ENCODE measurements at regions not wholly inside any gene's neighbourhood (a gene's known extent, or its start where the extent isn't known, plus 50 kb on each side); places are given as distances from the start of the nearest gene placed in this dataset.
"Not testable (repeated sequence)": the region's sequence is repeated elsewhere in the genome, so short reads cannot be mapped to it uniquely, and the experiment has no call there.

DNA sequence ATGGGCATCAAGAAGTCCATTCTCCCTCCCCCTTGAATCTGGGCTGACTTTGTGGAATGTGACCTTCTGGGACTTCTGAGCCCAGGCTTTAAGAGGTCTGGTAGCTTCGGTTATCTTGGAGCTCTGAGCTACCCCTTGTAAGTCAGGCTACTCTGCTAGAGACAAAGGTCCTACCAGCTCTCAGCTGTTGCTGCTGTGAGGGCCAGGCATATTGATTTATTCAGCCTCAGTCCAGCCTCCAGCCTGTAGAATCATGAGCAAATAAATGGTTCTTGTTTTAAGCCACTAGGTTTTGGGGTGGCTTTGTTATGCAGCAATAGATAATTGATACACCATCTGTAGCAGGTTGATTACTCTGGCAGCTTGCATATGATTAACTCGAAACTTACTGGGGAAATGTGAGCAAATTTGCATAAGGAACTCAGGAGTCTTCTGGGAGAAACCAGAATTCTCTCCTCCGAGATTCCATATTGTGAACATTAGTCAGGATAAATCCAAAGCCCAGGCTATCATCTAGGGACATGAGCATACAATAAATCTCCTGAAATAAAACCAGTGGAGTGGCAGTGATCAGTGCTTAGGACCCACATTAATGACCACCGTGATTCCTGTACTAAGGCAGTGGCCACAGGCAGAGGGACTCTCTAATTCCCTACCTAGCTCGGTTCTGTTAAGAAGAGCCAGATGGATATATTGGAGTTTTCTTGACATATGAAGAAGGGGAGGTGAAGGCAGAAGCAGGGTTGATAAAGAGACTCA, 336.1 kb downstream of the CDC5L start:
- no peak for DNase-seq

DNA sequence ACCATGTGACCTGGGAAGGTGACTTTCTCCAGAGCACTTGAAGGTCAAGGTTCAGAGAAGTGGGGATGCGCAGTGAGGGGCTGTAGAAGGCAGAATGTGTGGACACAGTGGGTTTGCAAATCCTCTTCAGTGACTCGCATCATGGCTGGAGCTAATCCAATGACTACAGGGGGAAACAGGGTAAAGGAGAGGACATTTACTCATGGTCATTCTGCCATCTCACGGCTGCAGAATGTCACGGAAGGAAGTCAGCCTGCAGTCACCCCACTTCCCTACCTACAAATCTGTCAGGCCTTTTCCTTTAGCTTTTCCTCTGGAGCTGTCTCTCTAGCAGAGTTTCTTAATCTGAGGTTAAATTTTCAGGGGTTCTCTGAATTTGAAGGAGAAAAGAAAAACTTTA, 337.6 kb downstream of the CDC5L start:
- no peak for DNase-seq

DNA sequence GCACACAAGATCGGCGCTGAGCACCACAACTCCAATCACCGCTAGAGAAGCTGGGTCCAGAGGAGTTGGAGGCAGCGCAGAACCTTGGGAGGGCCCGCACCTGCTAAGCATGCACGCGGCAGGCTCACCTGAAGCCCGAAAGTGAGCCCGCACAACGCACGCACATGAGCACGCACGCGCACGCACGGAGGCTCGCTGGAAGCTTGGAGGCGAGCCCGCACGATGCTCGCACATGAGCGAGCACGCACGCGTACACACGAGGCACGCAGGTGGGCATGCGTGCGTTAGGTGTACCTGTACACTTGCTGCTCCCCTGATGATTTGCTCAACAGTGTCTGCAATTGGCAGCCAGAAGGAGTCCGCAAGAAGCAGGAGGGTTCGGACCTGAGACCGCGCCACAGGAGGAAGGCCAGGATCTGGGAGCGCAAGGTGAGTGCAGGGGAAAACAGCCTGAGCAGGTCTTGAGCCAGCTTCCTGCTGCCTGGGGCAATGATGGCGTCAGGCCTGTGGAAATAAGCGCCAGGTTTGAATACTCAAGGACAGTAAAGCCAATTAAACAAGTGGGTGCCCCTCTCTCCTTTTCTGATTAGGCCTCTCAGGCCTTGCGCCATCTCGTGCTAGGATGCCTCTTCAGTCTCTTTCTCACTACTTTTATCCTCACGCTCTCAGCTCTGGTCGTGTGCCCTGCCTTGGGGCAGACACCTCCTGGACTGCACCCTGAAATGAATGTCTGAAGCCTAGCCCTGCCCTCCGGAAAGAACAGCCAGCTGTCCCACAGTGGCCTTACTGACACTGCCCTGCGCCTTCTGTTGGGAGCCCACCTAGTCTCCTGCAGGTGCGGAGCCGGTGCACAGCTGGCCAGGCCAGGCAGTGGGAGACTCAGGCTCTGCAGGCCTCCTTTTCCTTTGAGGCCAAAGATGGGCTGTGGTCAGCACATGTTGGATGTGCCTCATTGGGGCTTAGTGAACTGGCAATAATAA, 340.4 kb downstream of the CDC5L start:
- DNase-seq = no peak

DNA sequence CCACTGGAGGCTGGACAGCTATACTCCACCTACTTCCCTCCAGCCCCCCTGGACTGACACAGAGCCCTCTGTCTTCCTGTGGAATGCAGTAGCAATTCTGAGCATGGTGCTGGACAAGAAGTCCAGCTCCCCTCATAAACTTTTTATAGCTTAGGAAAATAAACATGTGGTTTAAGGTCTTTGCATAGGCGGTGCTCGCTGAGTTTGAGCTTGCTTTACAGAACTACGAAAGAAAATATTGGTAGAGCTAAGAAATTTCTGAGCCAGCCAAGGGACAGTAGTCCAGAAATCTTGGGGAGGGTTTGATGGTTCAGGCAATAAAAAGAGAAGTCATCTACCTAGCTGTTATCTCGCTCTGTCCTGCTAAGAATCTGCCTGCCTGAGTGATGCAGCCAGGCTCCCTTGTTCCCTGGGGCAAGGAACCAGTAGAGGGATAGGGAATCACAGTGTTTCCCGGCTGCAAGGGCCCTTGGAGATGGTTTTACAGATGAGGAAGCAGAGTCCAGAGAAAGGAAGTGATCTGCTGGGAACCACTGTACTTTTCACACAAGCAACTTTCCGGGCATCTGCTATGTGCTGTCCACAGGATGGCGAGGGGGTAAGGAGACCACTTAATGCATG, 343.4 kb downstream of the CDC5L start:
- DNase-seq = no peak

DNA sequence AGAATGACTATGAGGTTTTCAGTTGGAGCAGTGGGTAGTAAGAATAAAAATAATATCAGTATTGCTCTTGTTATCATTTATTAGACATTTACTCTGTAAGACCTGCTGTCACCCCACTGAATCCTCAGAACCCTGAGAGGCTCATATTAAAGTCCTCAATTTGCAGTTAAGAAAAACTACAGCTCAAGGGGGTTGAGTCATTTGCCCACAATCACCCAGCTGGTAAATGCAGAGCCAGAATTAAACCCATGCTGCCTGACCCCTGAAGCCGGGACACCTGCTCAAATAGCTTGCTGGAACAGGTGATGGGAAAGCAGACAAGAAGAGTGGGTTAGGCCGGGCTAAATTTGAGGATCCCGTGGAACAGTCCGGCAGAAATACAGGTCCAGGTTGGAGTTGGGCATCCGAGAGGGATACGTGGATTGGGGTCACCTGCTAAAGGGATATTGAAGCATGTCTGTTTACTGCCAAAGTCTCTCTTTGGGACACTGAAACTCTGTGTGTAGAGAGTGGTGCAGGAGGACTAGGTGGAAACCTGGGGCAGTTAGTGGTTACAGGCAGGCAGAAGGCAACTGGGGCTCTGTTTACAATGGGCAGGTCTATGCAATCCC, 344.1 kb downstream of the CDC5L start:
- DNase-seq = no peak

DNA sequence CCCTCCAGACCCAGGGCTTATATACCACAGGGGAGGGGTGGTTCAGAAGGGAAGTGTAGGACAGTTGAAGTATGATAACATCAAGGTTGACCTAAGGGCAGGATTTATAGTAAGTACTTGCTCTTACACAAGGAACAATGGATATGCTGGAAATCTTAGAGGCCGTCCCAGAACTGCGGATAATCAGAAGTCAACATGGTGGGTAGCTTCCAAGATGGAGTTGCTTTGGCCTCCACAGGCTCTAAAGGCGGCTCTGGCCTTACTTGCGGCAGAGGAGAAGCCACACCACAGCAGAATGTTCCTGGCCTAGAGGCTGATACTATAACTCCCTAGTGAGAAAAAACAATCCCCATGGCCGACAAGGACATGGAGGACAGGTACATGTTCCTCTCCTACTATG, 344.7 kb downstream of the CDC5L start:
- no peak for DNase-seq

DNA sequence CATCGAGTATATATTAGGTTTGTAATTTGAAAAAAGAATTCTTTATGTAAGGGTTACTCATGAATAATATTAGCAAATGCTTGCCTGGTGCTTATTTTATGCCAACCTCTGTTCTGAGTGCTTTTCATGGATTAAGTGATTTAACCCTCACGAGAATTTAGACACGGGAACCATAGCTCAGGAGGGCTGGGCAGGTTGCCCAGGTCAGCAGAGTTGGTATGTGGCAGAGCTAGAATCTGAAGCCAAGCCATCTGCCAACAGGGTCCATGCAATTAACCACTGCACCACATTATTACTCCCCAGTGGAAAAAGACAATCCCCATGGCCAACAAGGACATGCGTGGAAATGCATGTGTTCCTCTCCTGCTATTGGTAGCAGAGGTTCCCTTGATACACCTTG, 345.6 kb downstream of the CDC5L start:
- no peak for DNase-seq

DNA sequence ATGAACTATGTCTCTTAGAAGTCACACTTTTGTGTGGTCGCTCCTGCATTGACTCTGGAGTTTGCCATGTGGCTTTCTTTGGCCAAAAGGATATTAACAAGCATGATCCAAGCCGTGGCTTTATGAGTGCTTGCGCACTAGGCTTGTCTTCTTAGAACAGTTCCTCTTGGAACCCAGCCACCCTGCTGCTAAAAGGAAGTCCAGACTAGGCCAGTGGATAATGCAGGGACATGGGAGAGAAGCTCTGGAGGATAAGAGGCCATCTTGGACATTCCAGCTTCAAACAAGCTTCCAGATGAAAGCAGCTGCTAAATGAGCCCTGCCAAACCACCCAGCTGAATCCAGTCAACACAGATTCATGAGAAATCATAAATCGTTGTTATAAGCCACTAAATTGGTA, 346.4 kb downstream of the CDC5L start:
- DNase-seq = no peak

DNA sequence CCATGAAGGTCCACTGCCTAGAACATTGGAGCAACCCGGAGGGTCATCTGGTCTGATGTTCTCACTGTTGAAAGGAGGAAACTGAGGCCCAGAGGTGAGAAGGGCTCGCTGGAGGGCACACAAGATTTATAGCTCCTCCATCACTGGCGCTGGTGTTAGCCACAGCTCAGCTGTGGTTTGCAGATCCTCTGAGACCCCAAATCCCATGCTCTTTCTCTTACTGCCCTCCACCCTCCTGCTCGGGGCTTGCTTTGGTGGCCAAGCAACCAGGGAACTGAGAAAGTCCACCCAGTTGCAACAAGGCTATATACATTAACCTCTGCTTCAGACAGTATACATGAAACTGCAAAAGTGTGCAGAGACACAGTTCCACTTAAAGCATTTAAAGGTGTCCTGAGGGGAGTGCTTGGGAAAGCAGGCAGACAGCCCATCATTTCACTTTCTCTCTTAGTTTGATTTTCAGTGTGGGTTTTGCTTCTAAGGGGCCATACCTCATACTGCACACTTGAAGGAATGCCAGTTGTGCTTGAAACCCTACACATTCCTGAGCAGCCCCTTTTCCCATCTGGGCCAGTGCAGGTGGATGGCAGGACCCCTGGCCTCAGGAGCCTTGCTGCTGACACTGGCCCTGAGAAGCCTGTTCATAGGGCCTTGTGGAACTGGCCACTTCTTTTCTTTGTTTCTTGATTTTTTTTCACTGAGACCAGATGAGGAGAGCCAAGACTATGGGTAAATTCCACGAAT, 347.6 kb downstream of the CDC5L start:
- DNase-seq = no peak

DNA sequence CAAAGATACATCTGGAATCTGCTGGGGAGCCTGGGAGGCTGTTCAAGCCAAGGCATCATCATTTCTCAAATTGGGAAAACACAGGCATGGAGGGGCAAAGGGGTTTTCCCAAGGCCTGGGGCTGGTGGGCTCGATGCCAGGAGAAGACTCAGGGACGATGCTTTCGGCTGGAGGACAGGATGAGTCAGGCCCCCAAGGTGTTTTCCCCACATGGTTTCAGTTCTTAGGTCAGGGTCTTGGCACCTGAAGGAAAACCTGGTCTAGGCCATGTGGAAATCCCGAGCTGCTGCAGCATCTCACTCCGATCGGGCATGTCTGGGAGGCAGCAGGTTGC, 348.1 kb downstream of the CDC5L start:
- no peak for DNase-seq

DNA sequence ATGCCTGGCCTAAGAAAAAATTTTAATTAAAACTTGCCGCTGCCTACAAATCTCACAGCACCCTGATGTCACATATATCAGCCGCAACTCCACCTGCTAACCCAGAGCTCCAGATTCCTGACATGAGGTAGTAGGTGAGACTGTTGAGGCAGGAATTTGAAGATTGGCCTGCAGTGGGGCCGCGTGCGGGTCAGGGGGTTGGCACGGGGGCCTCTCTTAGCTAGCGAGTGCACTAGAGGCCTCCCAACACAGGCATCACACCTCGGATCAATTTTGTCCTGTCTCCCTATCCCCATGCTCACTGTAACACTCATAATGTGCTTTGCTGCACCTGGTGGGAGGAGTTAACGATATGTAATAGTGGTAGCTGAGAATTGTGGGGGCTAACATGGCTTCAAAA, 349.8 kb downstream of the CDC5L start:
- DNase-seq = no peak

DNA sequence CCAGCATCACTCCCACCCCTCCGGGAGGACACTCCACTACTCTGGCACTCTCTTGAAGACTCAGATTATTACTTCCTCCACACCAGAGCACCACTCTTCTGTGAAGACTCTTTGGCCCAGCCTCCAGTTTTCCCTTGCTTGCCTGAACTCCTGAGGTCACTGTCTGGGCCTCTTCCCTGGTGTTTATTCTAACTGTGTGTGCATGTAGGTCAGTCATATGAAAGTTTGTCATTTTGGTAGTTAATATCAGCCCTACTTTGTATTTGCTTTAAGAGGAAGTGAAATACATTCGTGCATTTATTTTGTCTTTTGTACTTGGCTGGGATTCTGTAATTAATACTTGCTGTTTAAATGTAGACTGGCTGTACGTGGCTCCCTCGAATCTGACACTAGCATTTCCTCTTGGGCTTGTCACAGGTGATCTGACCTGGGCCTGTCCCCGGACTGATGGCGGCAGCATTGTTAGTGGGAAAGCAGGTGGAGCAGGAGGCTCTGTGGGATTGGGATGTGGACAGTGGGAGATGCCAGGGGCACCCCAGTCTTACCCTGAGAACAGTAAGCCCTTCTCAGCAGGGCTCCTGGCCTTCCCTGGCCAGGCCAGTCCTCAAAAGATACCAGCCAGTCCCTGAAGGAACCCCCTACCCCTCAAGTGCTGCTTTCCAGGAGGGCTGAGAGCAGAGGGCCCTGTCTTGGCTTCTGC, 350.5 kb downstream of the CDC5L start:
- DNase-seq = no peak

DNA sequence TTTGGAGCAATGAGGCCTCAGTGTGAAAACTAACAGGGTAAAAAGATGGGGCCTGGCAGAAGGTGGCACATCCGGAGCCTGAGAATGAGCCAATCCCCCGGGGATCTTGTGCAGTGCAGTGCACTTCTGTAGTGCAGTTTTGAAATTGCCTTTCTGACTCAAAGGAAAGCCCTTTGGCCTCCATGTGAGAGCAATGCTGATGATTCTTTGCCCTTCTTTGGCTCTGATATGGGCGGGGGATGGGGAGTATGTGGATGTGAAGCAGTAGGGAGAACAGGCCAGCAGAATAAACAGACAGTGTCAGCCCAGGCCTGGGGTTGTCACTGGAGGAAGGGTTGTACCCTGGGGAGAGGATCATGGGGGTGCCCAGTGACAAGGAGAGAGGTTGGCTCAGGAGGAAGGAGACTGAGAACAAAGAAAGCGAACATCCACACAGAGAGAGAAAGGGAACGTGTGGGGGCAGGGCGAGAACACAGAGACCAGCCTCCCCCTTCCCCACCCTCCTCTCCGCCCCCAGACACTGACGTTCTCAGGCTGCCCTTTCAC, 351.2 kb downstream of the CDC5L start:
- DNase-seq = no peak

DNA sequence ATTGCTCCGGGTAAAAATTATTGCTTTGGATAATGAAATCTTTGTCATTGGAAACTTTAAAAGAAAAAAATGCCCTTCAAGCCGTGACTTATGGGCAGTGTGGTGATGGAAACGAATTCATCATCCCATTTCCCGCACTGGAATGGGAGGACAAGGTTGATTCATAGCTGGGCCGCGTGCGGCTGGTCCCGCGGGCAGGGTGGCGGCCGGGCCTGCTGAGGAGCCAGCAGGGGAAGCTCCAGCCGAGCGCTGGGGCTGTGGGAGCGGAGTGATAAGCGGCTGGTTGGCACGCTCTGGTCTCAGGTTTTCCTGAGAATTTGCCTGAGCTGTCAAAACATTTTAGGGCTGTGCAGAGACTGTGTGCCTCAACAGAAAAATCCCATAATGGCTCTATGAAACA, 351.7 kb downstream of the CDC5L start:
- DNase-seq = no peak

DNA sequence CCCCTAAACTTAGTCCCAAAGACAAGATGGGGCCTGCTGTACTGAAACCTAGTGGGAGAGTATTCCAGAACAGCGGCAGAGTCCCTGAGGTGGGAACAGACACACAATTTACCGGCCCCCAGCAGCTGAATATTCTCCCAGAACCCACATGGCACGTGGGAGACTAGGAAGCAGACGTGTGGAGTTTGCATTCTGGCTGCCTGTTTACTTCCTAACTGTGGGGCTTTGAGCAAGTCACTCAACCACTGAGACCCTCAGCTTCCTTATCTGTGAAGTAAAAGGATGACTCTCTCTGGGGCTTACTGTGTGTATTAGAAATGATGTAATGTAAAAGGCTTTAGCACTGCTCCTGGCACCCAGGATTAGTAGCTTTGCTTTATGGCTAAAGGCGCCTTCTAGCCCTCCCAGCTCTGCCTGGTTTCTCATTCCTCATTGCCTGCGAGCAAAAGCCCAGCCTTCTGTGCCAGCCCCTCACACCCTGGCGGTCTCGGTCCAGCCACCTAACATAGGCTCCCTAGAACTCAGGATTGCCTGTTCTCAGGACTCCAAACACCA, 353.1 kb downstream of the CDC5L start:
- DNase-seq = no peak

DNA sequence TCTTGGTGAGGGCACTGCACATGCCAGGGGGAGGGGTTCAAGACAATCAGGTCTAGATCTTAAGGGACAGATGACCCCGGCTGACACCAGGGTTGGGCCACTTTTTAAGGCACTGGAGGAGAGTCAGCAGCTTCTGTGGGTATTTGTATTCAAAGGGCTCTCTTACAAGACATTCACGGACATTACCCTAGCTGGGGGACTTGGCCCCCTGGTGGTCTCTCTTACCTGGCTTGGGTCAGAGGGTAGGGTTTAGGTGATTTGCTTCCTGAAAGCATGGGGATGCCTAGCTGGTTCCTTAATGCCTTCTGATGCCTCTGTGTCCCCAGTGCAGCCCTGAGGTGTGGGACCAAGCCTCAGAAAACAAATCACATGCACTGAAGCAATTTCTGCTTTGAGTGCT, 354.7 kb downstream of the CDC5L start:
- no peak for DNase-seq

DNA sequence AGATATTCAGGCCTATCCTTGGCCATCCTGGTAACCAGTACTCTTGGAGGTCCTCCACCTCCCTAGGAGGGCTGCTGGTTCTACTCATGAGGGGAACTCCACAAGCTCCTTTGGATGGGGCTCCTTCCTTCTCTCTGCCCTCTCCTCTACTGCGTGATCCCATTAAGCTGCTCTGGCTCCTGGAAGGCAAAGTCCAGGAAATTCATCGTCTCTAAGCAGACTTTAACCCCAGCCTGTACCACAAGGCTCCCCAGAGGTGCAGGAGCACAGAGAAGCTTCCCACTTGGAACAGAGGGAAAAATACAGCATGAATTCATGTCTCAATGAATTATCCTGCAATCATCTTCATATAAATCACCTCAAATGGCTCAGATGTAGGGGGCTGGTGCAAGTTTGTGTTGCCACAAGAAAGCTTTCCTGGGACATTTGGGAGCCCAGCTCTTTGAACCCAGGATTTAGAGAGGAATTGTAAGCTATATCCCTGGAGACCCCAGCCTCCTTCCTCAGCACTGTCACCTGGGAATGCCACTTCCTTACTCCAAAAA, 355.4 kb downstream of the CDC5L start:
- DNase-seq = no peak

DNA sequence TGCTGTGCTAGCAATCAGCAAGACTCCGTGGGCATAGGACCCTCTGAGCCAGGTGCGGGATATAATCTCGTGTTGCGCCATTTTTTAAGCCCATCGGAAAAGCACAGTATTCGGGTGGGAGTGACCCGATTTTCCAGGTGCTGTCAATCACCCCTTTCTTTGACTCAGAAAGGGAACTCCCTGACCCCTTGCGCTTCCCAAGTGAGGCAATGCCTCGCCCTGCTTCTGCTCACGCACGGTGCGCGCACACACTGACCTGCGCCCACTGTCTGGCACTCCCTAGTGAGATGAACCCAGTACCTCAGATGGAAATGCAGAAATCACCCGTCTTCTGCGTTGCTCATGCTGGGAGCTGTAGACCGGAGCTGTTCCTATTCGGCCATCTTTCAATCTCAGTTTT, 372.6 kb downstream of the CDC5L start:
- DNase-seq = not testable (repeated sequence)

DNA sequence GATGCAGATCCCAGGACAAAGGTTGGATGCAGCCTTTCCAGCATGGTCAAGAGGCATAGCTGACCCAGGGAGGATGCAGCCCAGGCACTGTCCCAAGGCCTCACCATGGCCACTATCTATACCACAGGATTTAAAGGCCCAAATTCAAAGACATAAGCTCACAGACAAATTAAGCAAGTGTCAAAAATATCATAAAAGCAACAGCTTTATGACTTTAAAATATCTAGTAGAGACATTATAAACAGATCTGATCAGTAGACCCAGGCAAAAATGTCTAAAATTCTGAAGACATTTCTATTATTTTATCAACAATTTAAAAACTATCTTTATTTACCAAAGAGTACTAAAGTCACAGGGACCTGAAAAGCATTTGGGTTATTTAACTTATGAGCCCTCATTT, 373.5 kb downstream of the CDC5L start:
- no peak for DNase-seq

DNA sequence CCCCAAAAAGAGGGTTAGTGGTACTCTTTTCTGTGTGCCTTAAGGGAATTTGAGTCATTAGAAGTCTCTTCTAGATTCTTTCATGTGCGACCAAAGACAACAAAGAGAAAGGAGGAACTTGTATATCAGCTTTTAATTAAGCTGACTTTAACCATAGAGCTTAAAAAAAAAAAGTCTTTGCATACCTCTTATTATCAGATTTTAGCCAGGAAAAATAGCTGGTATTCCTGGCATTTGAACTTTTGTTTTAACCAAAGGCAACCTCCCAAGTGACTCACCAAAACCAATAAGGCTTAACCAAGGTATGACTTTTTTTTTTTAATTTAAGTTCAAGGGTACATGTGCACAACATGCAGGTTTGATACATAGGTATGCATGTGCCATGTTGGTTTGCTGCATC, 375.0 kb downstream of the CDC5L start:
- no peak for DNase-seq
